CD4-positive, alpha-beta T cell treated with Interleukin-2 at 100 ng/mL for 4 hours (primary cell): ENCODE measurements at regions not wholly inside any gene's neighbourhood (a gene's known extent, or its start where the extent isn't known, plus 50 kb on each side); places are given as distances from the start of the nearest gene placed in this dataset.

Source experiments
- DNase-seq: peaks from one replicate; pipeline ENCODE4 v3.0.0-alpha.2; 2020; ENCODE audit warnings: low spot score

DNA sequence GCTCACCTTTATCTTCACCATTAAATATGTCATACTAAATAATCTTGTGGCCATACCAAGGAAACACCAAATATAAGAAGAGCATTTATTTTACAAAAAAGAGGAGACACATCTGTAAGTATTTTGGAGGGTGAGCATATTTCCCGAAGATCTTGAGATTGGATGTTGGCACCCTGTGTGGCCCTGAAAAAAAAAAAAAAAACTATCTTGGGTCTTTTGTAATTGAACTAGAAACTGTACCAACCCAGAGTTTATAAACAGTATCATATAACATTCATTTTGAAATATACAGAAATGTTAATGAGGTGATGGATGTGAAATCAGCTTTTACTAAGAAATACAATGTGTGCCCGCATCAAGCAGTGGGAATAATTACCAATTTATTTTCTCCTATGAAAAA, 104.0 kb upstream of the FRMD6 start:
- DNase-seq = no peak

DNA sequence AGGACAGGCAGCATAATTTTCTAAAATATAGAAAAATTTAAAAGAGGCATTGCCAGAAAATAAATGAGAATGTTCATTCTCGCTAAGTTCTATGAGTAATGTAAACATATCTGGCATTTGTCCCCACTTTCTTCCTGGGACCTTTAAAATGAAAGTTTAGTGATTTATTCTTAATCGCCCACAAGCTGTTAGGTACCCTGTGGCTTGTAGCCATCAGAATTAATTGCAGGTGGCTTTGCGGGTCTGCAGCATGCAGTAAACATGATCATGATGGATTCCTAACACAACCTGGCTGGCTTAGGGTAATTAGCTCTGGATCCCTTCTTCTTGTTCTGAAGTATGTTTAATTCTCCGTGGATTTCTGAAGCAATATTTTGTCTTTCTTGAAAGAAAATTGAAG, 103.5 kb upstream of the FRMD6 start:
- no peak for DNase-seq

DNA sequence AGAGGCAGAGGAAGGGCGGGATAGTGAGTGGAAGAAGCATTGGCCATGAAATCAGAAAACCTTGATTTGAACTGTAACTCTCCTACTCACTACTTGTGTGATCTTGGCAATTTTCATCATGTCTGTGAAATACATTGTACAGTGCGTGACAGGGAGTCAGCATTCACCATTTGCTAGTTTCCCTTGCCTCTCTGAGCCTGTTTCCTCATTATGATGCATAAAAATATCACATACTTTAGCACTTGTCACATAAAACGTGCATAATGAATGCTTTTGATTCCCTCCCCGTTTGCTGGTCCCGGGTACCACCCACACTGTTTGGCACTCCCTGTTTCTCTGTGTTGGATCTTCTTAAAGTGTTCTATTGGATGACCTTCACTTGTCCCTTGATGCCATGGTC, 101.1 kb upstream of the FRMD6 start:
- no peak for DNase-seq

DNA sequence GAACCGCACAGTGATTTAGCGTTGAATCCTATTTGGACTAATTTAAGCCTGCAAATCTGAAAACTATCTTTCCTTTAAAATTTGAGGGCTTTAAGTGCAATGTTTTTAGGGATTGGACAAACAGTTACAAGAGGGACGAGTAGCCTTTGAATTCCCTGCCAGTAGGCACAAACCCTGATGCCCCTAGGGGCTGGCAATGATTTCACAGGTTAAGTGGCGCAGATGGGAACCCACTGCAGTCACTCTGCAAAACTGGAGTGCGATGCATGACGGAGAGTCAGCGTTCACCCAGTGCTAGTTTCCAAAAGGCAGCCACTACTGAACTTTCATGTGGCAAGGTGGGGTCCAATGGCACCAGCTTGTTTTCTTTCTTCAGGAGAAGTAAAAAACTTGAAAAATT, 99.4 kb upstream of the FRMD6 start:
- no peak for DNase-seq

DNA sequence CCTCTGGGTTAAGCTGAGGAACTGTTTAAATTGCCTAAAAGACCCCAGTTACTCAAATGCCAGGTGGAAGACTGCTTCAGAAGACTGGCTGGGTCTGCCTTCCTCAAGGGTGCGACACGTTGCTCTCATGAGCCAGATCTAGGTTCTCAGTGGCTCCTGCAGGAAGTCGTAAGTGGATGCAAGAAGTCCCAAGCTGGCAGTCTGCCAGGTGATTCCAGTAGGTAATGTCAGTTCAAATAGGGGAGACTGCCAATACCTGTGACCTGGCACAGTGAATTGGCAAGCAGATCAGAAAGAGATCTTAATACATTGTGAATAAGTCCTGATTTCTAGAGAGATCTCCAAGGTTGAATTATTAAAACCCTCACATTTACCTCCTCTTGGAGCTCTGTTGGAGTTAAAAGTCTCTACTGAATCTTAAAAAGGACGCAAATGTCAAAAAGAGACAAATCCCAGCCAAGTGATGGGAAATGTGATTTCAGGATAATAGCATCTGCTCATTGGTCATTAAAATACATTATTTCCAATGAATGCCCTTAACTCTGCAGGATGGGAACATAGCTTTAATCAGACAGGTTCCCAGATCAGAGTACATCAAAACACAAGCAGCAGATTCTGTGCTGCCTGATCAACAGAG, 98.8 kb upstream of the FRMD6 start:
- no peak for DNase-seq

DNA sequence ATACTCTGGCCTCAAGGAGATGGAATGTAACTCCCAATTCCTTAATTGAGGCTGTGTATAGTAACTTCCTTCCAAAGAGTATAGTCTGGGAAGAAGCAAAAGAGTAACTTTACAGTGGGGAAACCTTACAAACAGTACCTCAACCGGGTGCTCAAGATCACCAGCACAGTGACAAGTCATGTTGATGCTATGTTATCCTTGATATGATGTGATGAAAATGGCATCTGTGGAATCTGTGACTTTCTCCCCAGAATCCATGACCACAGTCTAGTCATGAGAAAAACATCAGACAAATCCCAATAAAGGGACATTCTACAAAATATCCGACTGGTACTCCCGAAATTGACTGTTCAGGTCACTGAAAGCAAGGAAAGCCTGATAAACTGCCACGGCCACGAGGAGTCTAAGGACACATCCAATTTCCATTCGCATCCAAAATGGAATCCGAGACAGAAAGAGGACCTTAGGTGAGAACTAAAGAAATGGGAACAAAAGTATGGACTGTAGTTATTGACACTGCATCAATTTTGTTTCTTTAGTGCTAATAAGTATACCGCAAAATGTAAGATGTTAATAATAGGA, 97.3 kb upstream of the FRMD6 start:
- no peak for DNase-seq

DNA sequence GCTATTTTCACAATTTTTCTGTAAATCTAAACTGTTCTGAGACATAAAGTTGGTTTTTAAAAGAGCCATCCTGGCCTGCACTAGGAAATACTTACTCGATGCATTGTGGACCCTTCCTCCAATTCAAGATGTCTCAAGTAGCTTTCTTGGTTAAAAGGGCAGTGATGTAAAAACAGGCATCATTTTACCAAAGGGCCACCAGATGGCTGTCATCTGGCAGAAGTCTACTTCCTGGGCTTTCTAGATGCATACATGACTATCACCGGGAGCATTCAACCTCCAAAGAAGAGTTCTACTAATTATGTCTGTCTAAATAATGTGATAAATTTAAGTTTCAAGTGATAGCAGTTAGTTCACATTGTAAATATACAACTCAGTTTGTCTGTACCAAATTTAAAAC, 96.8 kb upstream of the FRMD6 start:
- no peak for DNase-seq

DNA sequence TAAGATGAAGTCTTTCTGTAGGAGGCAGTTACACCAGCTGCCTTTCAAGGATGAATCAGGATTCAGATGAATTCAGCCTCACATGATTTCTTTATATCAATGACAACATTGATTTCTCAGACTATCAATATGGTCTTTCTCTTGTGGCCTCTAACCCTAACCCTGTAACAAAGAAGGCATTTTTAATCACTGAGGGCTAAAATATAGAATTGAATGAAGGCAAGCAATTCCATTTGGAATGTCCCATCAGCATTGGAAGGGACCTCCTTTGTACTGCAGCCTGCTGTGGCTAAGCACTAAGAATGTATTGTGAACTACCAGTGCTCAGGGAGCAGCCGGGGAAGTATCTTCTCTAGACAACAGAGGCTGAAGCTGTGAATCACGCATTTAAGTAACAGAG, 90.6 kb upstream of the FRMD6 start:
- DNase-seq = no peak

DNA sequence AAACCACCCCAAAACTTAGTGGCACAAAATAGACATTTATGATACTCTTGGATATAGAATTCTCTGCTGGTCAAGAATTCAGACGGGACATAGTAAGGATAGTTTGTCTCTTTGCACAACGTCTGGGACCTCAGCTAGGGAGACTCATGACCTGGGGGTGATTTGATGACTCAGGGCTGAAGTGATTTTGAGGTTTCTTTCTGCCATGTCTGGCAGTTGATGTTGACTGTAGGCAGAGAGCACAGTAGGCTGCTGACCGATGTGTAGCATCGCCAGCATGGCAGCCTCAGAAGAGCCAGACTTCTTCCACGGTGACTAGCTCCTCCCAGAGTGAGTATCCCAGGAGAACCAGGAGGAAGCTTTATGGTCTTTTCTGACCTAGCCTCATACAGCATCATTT, 88.9 kb upstream of the FRMD6 start:
- no peak for DNase-seq

DNA sequence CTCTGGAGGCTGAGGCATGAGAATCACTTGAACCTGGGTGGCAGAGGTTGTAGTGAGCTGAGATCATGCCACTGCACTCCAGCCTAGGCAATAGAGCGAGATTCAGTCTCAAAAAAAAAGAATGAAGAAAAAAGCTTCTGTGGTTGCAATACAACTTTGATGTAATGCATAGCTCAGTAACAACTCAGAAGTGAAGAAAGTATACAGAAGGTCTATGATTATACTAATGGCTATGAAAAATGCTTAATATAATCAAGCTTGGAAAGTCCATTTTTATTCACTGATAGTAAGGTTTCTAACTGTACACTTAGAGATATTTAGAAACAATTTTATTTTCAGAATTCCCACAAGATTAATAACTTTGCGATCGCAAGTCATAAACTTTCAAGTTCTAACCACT, 88.2 kb upstream of the FRMD6 start:
- DNase-seq = no peak

DNA sequence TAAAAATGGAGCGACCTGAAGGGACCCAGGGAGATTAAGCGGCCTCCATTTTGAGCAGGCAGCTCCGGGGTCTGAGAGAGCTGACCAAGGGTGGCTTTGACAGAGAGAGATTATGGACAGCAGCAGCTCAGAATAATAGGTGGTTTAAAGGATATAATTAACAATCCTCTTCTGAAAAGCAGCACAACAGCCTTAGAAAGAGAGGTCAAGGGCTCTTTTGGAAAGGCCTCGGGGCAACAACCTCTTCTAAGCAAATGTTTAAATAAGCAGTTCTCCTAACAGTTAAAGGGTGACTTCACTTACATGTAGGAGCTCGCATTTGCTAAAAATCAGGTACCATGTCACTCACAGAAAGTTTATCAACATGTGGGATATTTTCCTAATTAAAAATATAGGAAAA, 87.2 kb upstream of the FRMD6 start:
- no peak for DNase-seq

DNA sequence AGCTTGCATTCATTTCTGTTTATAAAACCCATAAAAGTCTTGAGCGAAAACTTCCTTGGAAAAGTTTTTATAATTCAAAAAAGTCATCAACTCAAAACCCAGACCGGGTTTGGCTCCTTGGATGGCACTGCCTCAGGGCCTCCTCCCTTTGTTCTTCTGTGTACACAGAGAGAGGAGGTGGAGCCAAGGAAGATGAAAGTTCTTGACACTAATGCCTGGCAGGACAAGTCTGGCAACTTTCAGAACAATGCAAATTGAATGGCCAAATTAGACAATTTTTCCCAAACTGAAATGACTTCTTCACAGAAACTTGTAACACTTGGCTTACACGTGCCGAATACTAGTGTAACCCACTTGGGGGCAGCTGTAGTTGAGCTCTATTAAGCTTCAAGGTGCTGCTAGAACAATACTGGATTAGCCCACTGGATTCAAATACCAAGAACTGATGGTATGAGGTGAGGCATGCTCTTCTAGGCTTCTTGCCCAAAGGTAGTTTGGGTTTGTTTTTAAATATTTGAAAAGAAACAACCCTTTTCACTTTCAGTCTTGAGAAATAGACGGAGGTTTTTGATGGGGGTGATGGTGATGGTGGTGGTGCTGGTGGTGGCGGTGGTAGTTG, 86.6 kb upstream of the FRMD6 start:
- no peak for DNase-seq

DNA sequence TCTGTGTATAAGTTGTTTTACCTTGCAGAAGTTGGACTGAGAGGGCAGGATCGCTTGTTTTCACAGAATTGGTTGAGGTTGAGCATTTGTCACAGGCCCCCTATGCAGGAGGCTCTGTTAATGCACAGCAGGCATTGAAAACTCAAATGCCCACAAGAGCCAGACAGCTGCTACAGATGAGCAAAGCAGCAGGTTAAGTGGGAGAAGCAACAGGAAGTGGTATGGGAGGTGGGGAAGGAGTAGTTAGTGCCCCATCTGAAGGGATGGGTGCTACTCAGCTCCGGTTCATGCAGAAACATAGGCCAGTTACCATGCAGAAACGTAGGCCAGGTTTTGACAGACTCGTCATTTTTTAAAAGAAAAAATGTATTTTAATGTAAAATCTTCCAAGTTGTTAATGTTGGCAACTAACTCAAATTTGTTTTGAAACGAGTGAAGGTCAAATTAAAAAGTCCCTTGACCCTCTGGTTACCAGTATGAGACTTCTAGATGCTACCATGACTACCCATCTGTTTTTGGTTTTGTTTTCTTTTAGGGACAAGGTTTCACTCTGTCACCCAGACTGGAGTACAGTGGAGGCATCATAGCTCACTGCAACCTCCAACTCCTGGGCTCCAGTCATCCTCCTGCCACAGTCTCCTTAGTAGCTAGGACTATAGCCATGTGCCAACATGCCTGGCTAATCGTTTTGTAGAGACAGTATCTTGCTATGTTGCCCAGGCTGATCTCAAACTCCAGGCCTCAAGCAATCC, 84.7 kb upstream of the FRMD6 start:
- DNase-seq = peak; percentile 1

DNA sequence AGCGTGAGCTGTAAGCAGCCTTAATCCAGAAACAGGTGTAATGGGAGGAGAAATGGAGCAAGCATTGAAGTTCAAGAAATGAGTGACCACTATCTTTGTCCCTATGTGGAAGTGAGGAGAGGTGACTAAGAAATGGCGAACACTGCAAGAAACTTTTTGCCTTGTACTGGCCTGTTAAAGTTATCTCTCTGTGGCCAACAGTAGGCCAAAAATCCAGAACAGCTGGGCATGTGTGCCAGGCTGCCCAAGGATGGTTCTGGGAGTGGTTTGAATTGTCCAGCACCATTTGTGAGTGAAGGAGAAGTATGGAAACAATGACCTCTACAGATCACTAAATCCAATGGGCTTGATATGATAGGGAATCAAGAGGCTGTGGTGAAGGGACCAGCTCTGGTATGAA, 83.3 kb upstream of the FRMD6 start:
- DNase-seq = no peak

DNA sequence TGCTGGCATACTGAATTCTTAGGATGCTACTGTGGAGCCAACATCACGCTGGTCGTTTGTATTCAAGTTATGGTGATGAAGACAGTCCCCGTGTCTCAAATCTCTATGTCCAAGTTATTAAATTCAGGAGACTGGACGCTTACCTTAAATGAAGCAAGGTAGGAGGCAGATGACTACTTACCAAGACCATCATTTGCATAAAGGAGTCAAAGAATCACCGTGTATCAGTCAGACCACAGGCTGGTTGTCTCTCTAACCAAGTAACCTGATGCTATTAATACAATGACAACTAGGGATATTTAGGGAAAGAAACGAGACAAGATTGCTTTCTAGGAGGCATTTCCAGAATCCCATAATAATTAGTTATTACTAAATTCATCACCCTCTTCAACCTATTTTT, 78.1 kb upstream of the FRMD6 start:
- no peak for DNase-seq

DNA sequence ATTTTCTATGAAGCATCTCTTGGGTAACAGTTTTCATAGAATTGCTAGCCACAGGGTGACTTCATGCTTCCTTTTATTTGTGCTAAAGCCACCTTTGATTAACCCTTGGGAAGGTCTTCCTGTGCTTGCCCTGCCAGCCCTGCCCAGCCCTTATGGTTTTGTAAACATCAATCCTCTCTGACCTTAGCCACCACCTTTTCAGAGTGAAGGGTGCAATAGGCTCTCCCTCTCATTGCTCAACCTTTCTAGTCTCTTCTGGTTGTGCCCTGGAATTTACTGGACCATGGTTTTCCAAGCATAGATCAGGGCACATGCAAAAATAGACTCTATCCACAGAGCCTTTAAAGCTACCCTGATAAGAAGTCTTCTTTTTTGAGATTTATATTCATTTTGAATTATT, 77.7 kb upstream of the FRMD6 start:
- no peak for DNase-seq

DNA sequence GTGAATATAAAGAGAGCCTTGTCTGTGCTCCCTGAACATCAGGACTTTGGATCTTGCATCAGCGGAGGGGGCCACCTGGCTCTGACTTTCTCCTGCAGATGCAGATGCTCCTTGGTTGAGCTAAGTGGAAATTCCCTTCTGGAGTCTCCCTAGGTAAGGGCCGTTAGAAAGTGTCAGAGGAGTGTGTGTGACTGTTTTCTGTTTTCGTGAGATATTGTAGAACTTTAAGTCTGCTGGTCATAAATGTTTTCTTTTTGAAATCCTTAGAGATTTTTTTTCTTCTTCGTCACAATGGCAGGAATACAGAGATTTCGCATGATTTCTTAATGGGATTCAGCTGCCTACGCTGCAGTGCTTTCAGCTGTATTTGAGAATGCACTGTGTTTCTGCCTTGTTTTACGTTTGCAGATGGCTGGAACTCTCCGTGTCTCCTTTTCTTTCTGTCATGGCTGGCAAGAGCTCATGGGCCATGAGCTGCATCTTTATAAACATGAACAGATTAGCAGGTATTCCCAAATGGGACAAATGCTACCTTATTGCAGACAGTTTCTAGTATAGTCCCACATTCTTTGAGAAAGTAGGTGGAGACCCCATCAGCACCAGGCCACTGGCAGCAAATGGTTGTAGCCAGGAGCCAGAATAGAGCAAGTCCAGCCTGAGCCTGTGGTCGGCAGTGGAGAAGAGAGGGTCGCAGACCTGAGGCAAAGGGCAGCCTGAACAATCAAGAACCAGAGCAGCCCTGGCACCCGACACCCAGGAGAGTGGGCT, 76.2 kb upstream of the FRMD6 start:
- DNase-seq = no peak

DNA sequence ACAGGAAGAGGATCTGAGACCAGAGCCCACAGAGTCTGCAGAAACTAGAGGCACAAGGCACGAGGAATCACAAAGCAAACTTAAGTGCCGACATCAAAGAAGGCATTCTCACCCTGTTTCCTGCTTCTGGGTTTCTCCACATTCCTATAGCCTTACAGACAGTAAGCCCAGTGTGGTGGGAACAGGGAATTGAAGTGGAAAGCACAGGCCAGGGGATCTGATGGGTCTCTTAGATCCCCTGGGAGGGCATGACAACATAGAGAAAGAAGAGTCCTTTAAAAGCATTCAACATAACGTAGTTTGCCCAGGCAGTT, 75.6 kb upstream of the FRMD6 start:
- no peak for DNase-seq

DNA sequence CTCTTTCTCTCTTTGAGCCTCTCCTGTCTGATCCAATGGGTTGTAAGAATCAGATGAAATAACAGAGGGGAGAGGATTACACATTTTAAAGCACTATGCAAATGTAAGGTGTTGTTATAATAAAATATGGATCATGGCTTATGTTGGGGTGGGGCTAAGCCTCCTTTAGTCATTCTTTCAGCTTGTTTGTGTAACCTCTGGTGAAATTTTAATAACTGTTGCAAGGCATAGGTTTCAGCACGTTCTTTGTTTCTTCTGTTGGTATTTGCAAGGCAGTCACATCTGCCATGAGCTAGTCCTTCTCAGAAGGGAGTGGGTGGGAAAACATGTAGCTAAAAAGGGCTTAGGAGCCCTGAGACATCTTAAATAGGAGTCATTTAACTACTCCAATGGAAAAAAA, 74.8 kb upstream of the FRMD6 start:
- no peak for DNase-seq

DNA sequence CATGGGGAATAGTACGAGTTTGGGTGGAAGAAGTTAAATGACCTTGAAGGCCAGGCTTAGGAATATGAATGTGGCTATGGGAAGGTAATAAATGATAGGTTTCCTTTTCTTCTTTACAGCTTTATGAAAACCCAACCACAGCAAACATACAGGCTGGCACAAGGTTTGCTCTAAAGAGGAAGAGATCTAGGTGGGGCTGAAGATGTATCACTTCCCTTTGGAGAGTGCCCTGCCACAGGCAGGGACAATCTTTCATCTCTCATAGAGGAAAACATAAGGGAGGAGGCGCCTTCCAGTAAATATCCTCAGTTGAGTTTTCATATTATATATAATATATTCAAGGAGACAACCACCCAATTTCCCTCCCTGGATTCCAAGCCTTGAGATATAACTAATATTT, 72.9 kb upstream of the FRMD6 start:
- no peak for DNase-seq

DNA sequence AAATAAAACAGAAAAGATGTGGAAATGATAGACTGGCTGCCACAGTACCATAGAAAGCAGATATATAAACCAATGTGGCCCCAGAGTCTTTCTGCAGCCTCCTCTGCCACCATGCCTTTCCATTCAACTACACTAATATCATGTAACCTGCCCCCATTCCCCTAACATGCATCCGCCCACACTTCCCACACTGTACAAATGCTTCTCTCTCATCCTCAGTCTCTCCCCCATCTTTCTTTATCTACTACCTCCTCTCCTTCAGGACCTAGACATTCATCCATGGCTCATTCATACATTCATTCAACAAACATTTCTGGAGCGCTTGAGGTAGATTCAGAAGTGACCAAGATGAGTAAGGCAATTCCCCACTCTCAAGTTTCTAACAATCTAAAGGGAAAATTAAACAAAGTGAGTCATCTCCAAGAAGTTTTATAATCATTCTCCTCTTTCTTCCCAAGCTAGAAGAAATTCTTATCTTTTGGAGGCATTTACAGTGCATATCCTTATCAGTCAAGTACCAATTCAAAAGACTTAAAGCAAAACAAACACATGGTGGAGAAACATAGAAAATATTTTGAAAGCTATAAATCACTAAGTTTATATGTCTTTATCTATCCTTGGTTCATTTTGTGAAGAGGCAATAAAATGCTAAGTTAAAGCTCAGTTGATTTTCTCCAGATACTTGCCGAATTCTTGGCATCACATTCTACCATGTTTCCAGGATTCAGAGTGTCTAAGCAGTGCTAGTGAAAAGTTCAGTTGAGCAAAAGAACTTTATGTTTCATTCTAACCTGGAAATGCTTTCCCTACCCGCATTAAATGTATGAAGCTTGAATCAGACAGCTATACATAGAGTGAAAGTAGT, 70.5 kb upstream of the FRMD6 start:
- no peak for DNase-seq

DNA sequence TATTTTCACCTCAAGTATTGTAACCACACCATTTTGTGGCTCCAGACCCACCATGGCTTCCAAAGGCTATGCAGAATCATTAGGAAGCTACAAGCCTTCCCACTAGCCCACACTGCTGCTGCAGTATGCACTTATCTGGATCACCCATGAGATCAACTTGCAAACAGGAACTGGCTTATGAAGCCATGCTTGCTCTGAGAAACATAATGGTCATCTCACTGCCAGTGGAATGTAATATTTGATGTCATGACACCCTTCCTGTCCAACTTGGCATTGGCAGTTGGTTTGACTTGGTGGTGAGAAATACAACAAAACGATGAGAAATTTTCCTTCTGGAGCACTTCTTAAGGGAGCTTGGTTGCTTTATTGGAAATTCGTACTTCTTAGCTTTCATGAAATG, 69.3 kb upstream of the FRMD6 start:
- DNase-seq = no peak
